Natural killer cell (primary cell): ENCODE measurements at regions not wholly inside any gene's neighbourhood (a gene's known extent, or its start where the extent isn't known, plus 50 kb on each side); places are given as distances from the start of the nearest gene placed in this dataset.

Source experiments
- ATAC-seq, 3 donors: fragments of 150-1000 bp in 2 of 3; fragments of 200-7000 bp in 1 of 3; cut with Tn5 transposase; 1 replicate in 1 of 3; 2 replicates in 2 of 3; pipeline ENCODE4 v1.10.0; 2021; ENCODE audit warnings: mild to moderate bottlenecking in 2 of 3, moderate library complexity in 2 of 3
- DNase-seq, 2 donors: peaks; one replicate each; pipeline versions ENCODE4 v3.0.0 to v3.0.0-alpha.2; 2013 to 2021; ENCODE audit warnings: mixed read lengths in 1 of 2
- H3K27ac ChIP-seq: one replicate; pipeline ENCODE4 v1.5.1; 2013; ENCODE audit warnings: mild to moderate bottlenecking, low read length
- H3K27me3 ChIP-seq: one replicate; pipeline ENCODE4 v1.6.1; 2013; ENCODE audit warnings: low read length; ENCODE audit not compliant: control insufficient read depth, insufficient read depth
- H3K36me3 ChIP-seq: one replicate; pipeline ENCODE4 v1.6.1; 2013; ENCODE audit warnings: low read length; ENCODE audit not compliant: control insufficient read depth, insufficient read depth
- H3K4me1 ChIP-seq: one replicate; pipeline ENCODE4 v1.6.1; 2013; ENCODE audit warnings: low read length; ENCODE audit not compliant: control insufficient read depth, insufficient read depth
- H3K4me3 ChIP-seq: one replicate; pipeline ENCODE4 v1.5.1; 2013; ENCODE audit warnings: low read length
- H3K9me3 ChIP-seq: one replicate; pipeline ENCODE4 v1.6.1; 2013; ENCODE audit warnings: low read length; ENCODE audit not compliant: control insufficient read depth, insufficient read depth
- H3K27ac Mint-ChIP-seq, 2 donors: one replicate each; pipeline ENCODE4 v1.8.0; 2022; ENCODE audit warnings: mild to moderate bottlenecking in 2 of 2, mixed read lengths in 2 of 2, moderate library complexity in 1 of 2
- H3K27me3 Mint-ChIP-seq, 2 donors: one replicate each; pipeline ENCODE4 v1.8.0; 2022; ENCODE audit warnings: low read depth in 2 of 2, mixed read lengths in 2 of 2
- H3K36me3 Mint-ChIP-seq: one replicate; pipeline ENCODE4 v1.8.0; 2022; ENCODE audit warnings: mixed read lengths
- H3K4me1 Mint-ChIP-seq, 2 donors: one replicate each; pipeline ENCODE4 v1.8.0; 2022; ENCODE audit warnings: mixed read lengths in 2 of 2
- H3K4me3 Mint-ChIP-seq: one replicate; pipeline ENCODE4 v1.8.0; 2022; ENCODE audit warnings: mild to moderate bottlenecking, moderate library complexity, mixed read lengths
- H3K9me3 Mint-ChIP-seq, 2 donors: one replicate each; pipeline ENCODE4 v1.8.0; 2022; ENCODE audit warnings: mixed read lengths in 2 of 2
- WGBS: methylation state at CpG from one replicate; pipeline ENCODE4 v1.1.7; 2013; ENCODE audit warnings: missing lambda C conversion rate; ENCODE audit not compliant: insufficient coverage; 5-methylcytosine and 5-hydroxymethylcytosine counted together
- intact Hi-C: fragments of 100-400 bp; cut with micrococcal nuclease; formaldehyde crosslinking; loops from one replicate; pipeline ENCODE4 v1.14.2; 2022
- TF ChIP-seq, protein P1 (sequence below): fragments of 200-600 bp; IDR thresholded peaks from one replicate; pipeline ENCODE4 v1.8.0; 2022; ENCODE audit warnings: antibody characterized with exemption

GRCh38 chr18:42230636-42231035, 275.6 kb downstream of the PIK3C3 start:
- DNase-seq (no peak), ATAC-seq (no peak)
- peaks cover 14% of the 10 kb centered on the region for H3K36me3 Mint-ChIP-seq
- H3K27me3 ChIP-seq: no peaks in the 10 kb centered on the region
- TF ChIP-seq, protein P1, sequence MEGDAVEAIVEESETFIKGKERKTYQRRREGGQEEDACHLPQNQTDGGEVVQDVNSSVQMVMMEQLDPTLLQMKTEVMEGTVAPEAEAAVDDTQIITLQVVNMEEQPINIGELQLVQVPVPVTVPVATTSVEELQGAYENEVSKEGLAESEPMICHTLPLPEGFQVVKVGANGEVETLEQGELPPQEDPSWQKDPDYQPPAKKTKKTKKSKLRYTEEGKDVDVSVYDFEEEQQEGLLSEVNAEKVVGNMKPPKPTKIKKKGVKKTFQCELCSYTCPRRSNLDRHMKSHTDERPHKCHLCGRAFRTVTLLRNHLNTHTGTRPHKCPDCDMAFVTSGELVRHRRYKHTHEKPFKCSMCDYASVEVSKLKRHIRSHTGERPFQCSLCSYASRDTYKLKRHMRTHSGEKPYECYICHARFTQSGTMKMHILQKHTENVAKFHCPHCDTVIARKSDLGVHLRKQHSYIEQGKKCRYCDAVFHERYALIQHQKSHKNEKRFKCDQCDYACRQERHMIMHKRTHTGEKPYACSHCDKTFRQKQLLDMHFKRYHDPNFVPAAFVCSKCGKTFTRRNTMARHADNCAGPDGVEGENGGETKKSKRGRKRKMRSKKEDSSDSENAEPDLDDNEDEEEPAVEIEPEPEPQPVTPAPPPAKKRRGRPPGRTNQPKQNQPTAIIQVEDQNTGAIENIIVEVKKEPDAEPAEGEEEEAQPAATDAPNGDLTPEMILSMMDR: no peak
- no peaks in the 10 kb centered on the region for H3K36me3 ChIP-seq
- H3K4me1 Mint-ChIP-seq: no peaks in the 10 kb centered on the region
- no peak overlapping the region for H3K27ac Mint-ChIP-seq
- H3K27ac ChIP-seq: no peak overlapping the region
- H3K27me3 Mint-ChIP-seq: no peaks in the 10 kb centered on the region
- no peaks in the 10 kb centered on the region for H3K9me3 ChIP-seq
- H3K9me3 Mint-ChIP-seq: peaks cover 4 to 8% of the 10 kb centered on the region in 2 donors
- H3K4me3 Mint-ChIP-seq: no peak overlapping the region
- H3K4me3 ChIP-seq: no peak overlapping the region
- no peaks in the 10 kb centered on the region for H3K4me1 ChIP-seq
- intact Hi-C loops: no loop called here
- 80% methylated on average over 2 of the region's 2 CpGs for WGBS

GRCh38 chr18:42231284-42231683, 276.2 kb downstream of the PIK3C3 start:
- DNase-seq: no peak

DNA sequence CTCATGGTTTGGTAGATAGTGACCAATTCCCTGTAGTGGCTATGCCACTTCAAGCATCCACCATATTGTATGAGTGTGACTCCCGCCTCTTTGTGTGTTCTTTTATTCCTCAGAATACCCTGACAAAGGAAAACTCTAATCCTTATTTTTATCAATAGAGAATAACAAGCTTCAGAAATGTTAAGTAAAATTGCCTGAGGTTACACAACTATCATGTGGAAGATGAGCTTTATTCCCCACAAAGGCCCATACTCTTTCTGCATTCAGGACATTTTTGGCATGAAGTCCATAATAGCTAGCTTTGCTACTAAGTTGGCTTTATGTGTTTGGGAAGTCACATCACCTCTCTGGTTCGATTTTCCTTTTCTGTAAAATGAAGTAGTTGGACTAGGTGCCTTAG, 276.8 kb downstream of the PIK3C3 start:
- no peak overlapping the region for H3K27ac Mint-ChIP-seq
- no peaks in the 10 kb centered on the region for H3K27me3 ChIP-seq
- WGBS: 73% methylated on average over 1 of the region's 2 CpGs
- no peaks in the 10 kb centered on the region for H3K9me3 ChIP-seq
- H3K36me3 Mint-ChIP-seq: peaks cover 14% of the 10 kb centered on the region
- no peaks in the 10 kb centered on the region for H3K36me3 ChIP-seq
- H3K4me3 ChIP-seq: no peak overlapping the region
- no peaks in the 10 kb centered on the region for H3K4me1 Mint-ChIP-seq
- DNase-seq: no peak
- no peak overlapping the region for H3K4me3 Mint-ChIP-seq
- intact Hi-C loops: no loop called here
- no peak overlapping the region for H3K27ac ChIP-seq
- H3K27me3 Mint-ChIP-seq: no peaks in the 10 kb centered on the region
- no peak for ATAC-seq
- TF ChIP-seq, protein P1: no peak
- peaks cover 6 to 11% of the 10 kb centered on the region in 2 donors for H3K9me3 Mint-ChIP-seq
- H3K4me1 ChIP-seq: no peaks in the 10 kb centered on the region

More at GRCh38 chr18:42231284-42231683, 276.2 kb downstream of the PIK3C3 start:
- TF ChIP-seq, protein P1: no peak
- Histone ChIP-seq H3K27ac (no peak overlapping the region), H3K36me3 (no peaks in the 10 kb centered on the region), H3K9me3 (no peaks in the 10 kb centered on the region), H3K4me3 (no peak overlapping the region), H3K27me3 (no peaks in the 10 kb centered on the region), H3K4me1 (no peaks in the 10 kb centered on the region)
- Mint-ChIP-seq H3K4me1 (no peaks in the 10 kb centered on the region), H3K9me3 (peaks cover 6 to 11% of the 10 kb centered on the region in 2 donors), H3K27me3 (no peaks in the 10 kb centered on the region), H3K4me3 (no peak overlapping the region), H3K36me3 (peaks cover 14% of the 10 kb centered on the region), H3K27ac (no peak overlapping the region)
- no peak for ATAC-seq
- intact Hi-C loops: no loop called here

GRCh38 chr18:42233908-42234307, 278.9 kb downstream of the PIK3C3 start:
- DNase-seq: no peak
- no peaks in the 10 kb centered on the region for H3K27me3 ChIP-seq
- H3K4me1 ChIP-seq: no peaks in the 10 kb centered on the region
- TF ChIP-seq, protein P1: no peak
- Mint-ChIP-seq H3K27ac (no peak overlapping the region), H3K4me1 (no peaks in the 10 kb centered on the region), H3K9me3 (peaks cover 8 to 15% of the 10 kb centered on the region in 2 donors), H3K36me3 (peaks cover 14% of the 10 kb centered on the region), H3K27me3 (no peaks in the 10 kb centered on the region), H3K4me3 (no peak overlapping the region)
- no peak overlapping the region for H3K27ac ChIP-seq
- ATAC-seq: no peak
- no peak overlapping the region for H3K4me3 ChIP-seq
- no peaks in the 10 kb centered on the region for H3K36me3 ChIP-seq
- no peaks in the 10 kb centered on the region for H3K9me3 ChIP-seq
- intact Hi-C loops: no loop called here
